HG03354 (cell line): ENCODE measurements at regions not wholly inside any gene's neighbourhood (a gene's known extent, or its start where the extent isn't known, plus 50 kb on each side); places are given as distances from the start of the nearest gene placed in this dataset.
"Not testable (repeated sequence)": the region's sequence is repeated elsewhere in the genome, so short reads cannot be mapped to it uniquely, and the experiment has no call there.

Experiments
- ATAC-seq: cut with Tn5 transposase; IDR thresholded peaks from one replicate; pipeline ENCODE4 v1.9.1; 2021; ENCODE audit warnings: mild to moderate bottlenecking; ENCODE audit not compliant: unreplicated experiment, poor library complexity, severe bottlenecking

DNA sequence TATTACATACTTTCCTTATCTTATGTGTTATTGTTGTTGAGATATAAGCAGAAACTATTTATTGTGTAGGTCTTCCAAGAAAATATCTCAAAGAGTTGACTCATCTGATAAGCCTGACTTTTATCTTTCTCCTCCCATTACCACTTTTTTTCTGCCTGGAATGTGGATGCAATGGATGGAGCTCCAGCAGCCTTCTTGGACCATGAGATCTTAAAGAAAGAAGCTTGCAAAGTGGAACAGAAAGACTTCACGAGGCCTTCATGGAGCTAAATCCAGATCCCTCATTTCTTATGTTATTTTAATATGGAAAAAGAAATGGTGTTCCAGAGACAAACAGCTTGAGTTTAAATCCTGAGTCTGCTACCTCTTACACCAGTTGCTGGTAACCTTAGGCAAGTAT, 237.6 kb upstream of the FOXF1 start:
- no peak for ATAC-seq

GRCh38 chr16:86277221-86277620, 233.1 kb upstream of the FOXF1 start:
- no peak for ATAC-seq

DNA sequence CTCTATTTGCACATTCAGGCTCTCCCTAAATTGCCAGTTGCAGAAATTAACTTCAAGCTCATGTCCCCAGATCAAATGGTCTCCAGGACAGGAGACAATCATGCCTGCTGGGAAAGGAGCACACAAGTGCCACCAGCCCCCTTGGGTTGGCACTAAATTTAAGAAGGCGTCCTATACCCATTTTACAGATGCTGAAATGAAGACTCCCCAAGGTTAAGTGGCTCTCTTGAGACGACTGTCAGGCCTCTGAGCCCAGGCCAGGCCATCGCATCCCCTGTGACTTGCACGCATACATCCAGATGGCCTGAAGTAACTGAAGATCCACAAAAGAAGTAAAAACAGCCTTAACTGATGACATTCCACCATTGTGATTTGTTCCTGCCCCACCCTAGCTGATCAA, 232.5 kb upstream of the FOXF1 start:
- ATAC-seq, result not testable (repeated sequence)

DNA sequence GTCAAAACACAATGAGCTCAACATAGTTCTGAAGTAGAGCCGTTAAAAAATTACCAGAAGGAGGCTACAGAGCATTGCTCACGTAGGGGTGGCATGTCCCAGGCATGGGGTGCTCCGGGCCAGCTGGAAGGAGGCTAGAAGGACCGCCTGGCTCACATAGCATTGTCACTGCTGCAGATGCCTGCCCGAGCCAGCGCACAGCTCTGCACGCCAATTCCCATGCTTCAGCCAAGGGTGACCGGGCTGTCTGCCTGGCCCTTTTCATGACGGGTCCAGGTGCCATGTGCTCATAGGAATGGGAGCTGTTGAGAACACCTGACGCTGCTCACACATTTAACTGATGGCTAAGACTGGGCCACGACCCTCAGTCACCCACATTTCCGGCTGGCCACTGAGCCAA, 228.9 kb upstream of the FOXF1 start:
- no peak for ATAC-seq

- ATAC-seq, result no peak
Measured at GRCh38 chr16:86283944-86284343, 226.4 kb upstream of the FOXF1 start.

DNA sequence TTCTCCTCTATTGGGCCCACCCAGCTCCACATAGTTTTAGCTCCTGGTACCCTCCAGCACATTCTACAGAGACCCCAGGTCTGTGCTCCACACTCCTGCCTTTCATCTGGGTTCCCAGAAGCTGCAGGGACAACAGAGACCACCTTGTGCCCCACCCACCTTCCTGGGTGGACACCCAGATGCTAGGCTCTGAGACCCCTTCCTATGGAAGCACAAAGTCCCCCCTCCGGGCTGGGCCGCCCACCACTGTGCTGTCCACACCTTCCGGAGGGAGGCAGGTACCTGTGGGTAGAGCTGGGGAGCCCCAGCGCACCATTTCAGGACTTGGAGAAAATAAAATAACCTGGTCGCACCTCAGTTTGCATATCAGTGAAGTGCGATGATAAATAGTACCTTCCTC, 224.9 kb upstream of the FOXF1 start:
- ATAC-seq, result no peak

GRCh38 chr16:86285938-86286921, 224.1 kb upstream of the FOXF1 start:
- no peak for ATAC-seq

GRCh38 chr16:86286991-86287663, 223.2 kb upstream of the FOXF1 start:
- ATAC-seq, result no peak

DNA sequence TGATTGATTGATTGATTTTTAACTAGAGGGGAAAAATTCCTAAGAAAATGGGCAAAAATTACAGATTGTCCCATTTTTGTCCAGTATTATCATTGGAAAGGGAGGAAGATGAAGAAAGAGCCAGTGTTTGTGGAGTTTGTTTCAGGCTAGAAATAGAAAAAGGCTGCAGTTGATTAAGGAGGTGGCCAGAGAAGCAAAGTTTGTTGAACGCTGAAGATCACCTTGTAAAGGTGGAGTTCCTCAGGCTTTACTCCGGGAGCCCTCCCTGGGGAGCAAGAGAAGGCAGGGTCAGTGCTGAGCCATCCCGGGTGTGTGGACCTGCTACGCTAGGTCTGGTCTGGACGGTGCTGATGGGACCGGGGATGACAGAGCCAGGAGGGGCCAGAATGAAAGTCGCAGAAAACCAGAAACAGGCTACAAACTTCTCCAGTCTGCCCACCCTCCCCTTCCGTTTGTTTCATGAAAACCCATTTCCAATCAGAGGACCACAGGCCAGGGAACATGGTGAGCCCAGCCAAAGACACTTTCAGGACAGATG, 222.6 kb upstream of the FOXF1 start:
- no peak for ATAC-seq

DNA sequence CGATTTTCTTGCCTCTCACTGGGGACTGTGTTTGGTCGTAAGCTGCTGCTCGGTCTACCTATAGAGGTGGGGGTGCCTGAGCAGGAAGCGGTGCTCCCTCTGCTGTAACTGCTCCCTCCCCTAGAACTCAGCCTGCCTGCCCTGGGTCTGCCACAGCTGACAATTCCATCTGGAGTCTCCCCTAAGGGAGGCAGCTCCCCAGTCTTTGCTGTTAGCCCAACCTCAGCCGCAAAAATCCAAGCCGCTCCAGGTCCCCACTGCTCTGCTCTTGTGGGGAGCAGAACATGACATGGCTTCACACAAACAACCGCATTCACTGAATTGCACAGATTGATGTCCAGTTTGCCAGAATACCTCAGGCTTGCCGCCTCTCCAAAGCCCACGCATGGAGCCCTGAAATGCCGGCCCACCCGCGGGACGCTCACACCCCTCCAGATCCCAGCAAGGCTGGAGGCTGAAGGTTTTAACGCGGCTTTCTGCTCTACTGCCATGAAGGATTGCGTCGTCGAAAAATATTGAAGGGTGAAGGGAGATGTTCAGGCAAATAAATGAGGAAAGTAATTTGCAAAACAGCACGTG, 221.5 kb upstream of the FOXF1 start:
- no peak for ATAC-seq

DNA sequence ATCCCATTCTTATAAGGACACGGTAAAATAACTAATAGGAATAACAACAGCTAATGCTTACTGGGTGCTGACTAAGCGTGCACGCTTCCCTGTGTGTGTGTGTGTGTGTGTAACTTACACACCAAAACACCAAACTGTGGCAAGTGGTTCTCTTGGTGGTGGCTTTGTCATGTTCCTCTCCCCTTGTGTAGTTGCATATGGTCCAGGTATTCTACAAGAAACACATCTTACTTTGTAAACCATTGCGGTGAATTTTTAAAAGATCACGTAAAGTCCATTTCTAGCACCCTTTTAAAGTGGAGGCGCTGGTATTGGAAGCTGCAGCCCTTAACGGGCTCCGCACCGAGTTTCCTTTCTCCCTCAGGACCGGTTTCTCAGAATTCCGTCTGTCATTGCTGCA, 221.0 kb upstream of the FOXF1 start:
- ATAC-seq, result no peak

GRCh38 chr16:86289907-86290306, 220.4 kb upstream of the FOXF1 start:
- ATAC-seq, result no peak

- ATAC-seq, result no peak
Measured at GRCh38 chr16:86291491-86291890, 218.8 kb upstream of the FOXF1 start.

DNA sequence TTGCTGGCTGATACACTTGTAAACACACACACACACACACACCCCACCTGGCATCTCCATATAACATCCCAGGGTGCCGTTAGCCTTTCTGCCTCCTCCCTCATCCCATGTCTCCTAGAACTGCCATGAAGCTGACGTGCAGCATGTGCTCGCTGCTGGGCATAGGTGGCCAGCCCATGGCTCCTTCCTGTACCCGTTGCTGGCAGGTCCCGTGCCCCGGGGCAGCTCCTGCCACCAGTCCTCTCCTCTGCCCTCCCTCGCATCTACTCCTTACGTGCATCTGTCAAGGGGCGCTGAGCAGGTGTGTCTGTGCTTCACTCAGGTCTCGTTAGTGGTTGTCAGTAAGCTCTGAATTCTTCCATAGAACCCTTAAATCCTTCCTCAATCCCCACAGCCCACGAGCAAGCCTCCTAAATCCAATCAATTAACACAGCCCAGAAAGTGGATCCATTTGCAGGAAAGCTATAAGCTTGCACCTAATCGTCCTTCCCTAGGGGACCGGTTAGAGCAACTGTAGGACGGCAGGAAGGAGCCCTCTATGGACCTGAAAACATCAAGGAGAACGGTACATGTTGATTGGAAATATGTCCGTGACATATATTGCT, 218.1 kb upstream of the FOXF1 start:
- ATAC-seq, result no peak

GRCh38 chr16:86292942-86293341, 217.4 kb upstream of the FOXF1 start:
- no peak for ATAC-seq

DNA sequence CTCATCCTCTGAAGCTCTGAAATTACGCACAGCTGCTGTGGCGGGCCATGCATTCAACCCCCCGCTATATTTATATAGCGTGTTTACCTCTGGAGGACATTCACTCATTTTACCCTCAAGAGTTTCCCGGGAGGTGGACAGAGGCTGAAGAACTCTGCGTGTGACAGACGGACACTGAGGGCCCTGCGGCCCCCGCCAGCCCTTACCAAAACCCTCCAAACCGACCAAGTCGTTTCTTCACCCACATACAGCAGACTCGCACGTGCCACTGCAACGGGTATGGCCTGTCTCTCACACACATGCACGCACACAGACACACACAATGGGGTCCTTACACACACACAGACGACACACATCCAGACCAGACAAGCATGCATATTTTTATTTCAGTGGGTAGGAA, 216.4 kb upstream of the FOXF1 start:
- ATAC-seq, result no peak

DNA sequence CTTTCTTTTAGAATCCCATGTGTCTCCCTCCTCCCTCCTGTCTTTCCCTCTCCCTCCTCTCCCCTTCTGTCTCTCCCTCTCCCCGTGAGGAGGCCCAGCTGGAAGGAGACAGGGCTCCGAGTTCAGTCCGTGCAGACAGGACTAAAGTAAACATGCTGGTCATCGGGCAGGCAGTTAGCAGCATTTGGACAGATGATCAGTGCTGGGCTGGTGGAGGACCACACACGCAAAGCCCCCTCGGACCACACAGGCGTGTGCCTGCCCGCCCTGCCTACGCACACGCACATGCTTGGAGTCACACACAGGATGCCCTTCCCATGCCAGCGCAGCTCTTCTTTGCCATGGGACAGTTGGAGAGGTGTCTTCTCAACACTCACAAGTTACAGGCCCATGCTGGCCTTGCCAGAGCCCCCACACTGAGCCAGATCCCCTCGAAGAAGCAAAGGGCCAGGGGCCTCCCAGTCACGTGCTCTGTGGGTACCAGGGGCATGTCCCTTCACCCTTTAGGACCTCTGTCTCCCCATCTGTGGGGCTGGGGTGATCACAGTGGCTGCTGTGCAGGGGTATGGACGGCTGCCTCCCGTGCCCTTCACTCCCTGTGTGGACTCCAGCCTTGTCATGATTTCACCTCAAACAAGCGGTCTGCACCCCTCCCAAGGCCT, 215.7 kb upstream of the FOXF1 start:
- no peak for ATAC-seq

DNA sequence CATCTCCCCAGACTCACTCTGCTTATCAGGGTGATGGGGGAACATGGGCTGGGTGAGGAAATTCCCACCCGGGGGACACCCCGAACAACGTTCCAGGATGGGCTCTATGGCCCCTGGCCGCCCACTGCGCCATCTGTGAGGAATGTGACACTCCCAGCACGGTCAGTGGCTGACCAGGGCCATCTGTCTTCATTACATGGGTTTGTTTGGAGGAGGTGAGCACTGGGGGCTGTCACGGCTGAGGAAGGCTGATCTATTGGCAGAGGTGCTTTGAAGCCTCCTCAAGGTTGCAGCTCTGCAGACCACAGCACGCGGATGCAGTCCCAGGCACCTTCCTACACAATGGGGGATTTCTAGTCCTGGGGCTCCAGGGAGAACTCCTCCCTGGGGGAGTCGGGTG, 214.1 kb upstream of the FOXF1 start:
- ATAC-seq, result no peak

DNA sequence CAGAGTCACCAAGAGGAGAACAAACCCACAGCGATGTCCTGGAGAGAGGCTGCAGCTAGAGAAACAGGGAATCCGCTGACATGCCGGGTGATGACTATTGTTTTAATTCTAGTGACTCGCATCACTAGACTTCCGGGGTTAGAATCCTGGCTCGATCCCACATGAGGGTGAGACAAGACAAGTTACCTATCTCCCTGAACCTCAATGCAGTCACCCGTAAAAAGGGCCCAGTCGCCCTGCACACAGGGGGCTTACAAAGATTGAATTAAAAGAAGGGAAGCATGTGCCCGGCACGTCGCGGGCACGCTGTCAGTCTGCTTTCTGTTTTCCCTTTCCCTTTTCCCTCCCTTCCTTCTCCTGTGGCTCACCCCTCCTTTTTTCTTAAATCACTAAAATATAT, 212.9 kb upstream of the FOXF1 start:
- no peak for ATAC-seq
